ENCODE measurements at regions not wholly inside any gene's neighbourhood (a gene's known extent, or its start where the extent isn't known, plus 50 kb on each side); places are given as distances from the start of the nearest gene placed in this dataset.

- TF ChIP-seq CTCF (IDR thresholded peaks at IDR 0.05) = no peak
- TF ChIP-seq POLR2AphosphoS5 (IDR thresholded peaks at IDR 0.05; ENCODE audit: low read depth, low read length) = no peak
Measured at GRCh38 chr7:156099085-156099484, 286.8 kb upstream of the SHH start.

Measured in Panc1 (cell line).